Effector memory CD8-positive, alpha-beta T cell (primary cell): ENCODE measurements at regions not wholly inside any gene's neighbourhood (a gene's known extent, or its start where the extent isn't known, plus 50 kb on each side); places are given as distances from the start of the nearest gene placed in this dataset.
"Not testable (repeated sequence)": the region's sequence is repeated elsewhere in the genome, so short reads cannot be mapped to it uniquely, and the experiment has no call there.

Source experiments
- ATAC-seq: fragments of 150-1000 bp; cut with Tn5 transposase; replicated peaks from 2 replicates; pipeline ENCODE4 v1.10.0; 2021; ENCODE audit warnings: mild to moderate bottlenecking, moderate library complexity
- DNase-seq, 3 experiments: peaks; one replicate each; pipeline ENCODE4 v3.0.0; 2021
- H3K27ac Mint-ChIP-seq, 2 donors: one replicate each; pipeline ENCODE4 v1.8.0; 2022; ENCODE audit warnings: mild to moderate bottlenecking in 2 of 2, mixed read lengths in 2 of 2, moderate library complexity in 2 of 2
- H3K27me3 Mint-ChIP-seq, 2 donors: one replicate each; pipeline ENCODE4 v1.8.0; 2022; ENCODE audit warnings: mixed read lengths in 2 of 2
- H3K36me3 Mint-ChIP-seq: one replicate; pipeline ENCODE4 v1.8.0; 2022; ENCODE audit warnings: mild to moderate bottlenecking, moderate library complexity, mixed read lengths; ENCODE audit not compliant: insufficient read depth
- H3K4me1 Mint-ChIP-seq, 2 donors: one replicate each; pipeline ENCODE4 v1.8.0; 2022; ENCODE audit warnings: low read depth in 2 of 2, mixed read lengths in 2 of 2
- H3K4me3 Mint-ChIP-seq, 2 donors: one replicate each; pipeline ENCODE4 v1.8.0; 2022; ENCODE audit warnings: mild to moderate bottlenecking in 2 of 2, mixed read lengths in 2 of 2, moderate library complexity in 2 of 2
- H3K9me3 Mint-ChIP-seq, 2 donors: one replicate each; pipeline ENCODE4 v1.8.0; 2022; ENCODE audit warnings: mixed read lengths in 2 of 2

GRCh38 chrX:65127842-65128241, 151.6 kb upstream of the ZC4H2 start:
- H3K4me1 Mint-ChIP-seq: no peaks in the 10 kb centered on the region

GRCh38 chrX:65098851-65099250, 122.6 kb upstream of the ZC4H2 start:
- H3K27ac Mint-ChIP-seq: no peak overlapping the region
- H3K27me3 Mint-ChIP-seq: no peaks in the 10 kb centered on the region
- no peaks in the 10 kb centered on the region for H3K4me1 Mint-ChIP-seq
- no peak overlapping the region for H3K4me3 Mint-ChIP-seq
- DNase-seq: no peak
- H3K9me3 Mint-ChIP-seq: peaks cover 9 to 15% of the 10 kb centered on the region in 2 donors
- ATAC-seq: no peak
- no peaks in the 10 kb centered on the region for H3K36me3 Mint-ChIP-seq

More at GRCh38 chrX:65127842-65128241, 151.6 kb upstream of the ZC4H2 start:
- Mint-ChIP-seq H3K27ac (no peak overlapping the region), H3K27me3 (no peaks in the 10 kb centered on the region), H3K36me3 (peaks cover 3% of the 10 kb centered on the region), H3K4me3 (peak overlapping the region in 1 of 2 donors; percentile 13), H3K9me3 (peaks cover 26 to 37% of the 10 kb centered on the region in 2 donors)
- no peak for ATAC-seq
- DNase-seq: no peak

GRCh38 chrX:65093658-65094057, 117.4 kb upstream of the ZC4H2 start:
- no peaks in the 10 kb centered on the region for H3K36me3 Mint-ChIP-seq
- peaks cover 0 to 3% of the 10 kb centered on the region in 2 donors for H3K4me1 Mint-ChIP-seq

GRCh38 chrX:65073233-65073632, 97.0 kb upstream of the ZC4H2 start:
- ATAC-seq (no peak), DNase-seq (no peak)
- H3K27ac Mint-ChIP-seq: no peak overlapping the region
- H3K9me3 Mint-ChIP-seq: peaks cover 4 to 29% of the 10 kb centered on the region in 2 donors
- H3K4me3 Mint-ChIP-seq: no peak overlapping the region
- H3K4me1 Mint-ChIP-seq: no peaks in the 10 kb centered on the region
- no peaks in the 10 kb centered on the region for H3K27me3 Mint-ChIP-seq
- peaks cover 7% of the 10 kb centered on the region for H3K36me3 Mint-ChIP-seq

More at GRCh38 chrX:65093658-65094057, 117.4 kb upstream of the ZC4H2 start:
- ATAC-seq: no peak
- no peak for DNase-seq
- peaks cover 4 to 7% of the 10 kb centered on the region in 2 donors for H3K9me3 Mint-ChIP-seq
- H3K27ac Mint-ChIP-seq: no peak overlapping the region
- H3K4me3 Mint-ChIP-seq: no peak overlapping the region
- H3K27me3 Mint-ChIP-seq: no peaks in the 10 kb centered on the region

- no peaks in the 10 kb centered on the region for H3K27me3 Mint-ChIP-seq
- DNase-seq (no peak), ATAC-seq (no peak)
- no peak overlapping the region for H3K27ac Mint-ChIP-seq
- H3K4me3 Mint-ChIP-seq: no peak overlapping the region
- peaks cover 0 to 2% of the 10 kb centered on the region in 2 donors for H3K4me1 Mint-ChIP-seq
- H3K9me3 Mint-ChIP-seq: peaks cover 4 to 29% of the 10 kb centered on the region in 2 donors
- H3K36me3 Mint-ChIP-seq: peaks cover 7% of the 10 kb centered on the region
Observed at GRCh38 chrX:65072590-65072989, 96.3 kb upstream of the ZC4H2 start.

GRCh38 chrX:65058626-65059025, 82.4 kb upstream of the ZC4H2 start:
- not testable (repeated sequence) for H3K4me3 Mint-ChIP-seq, H3K27me3 Mint-ChIP-seq, H3K9me3 Mint-ChIP-seq, H3K36me3 Mint-ChIP-seq, ATAC-seq, DNase-seq, H3K27ac Mint-ChIP-seq, H3K4me1 Mint-ChIP-seq

- Mint-ChIP-seq H3K9me3 (no peaks in the 10 kb centered on the region), H3K27me3 (no peaks in the 10 kb centered on the region), H3K36me3 (no peaks in the 10 kb centered on the region), H3K4me1 (peaks cover 2 to 5% of the 10 kb centered on the region in 2 donors), H3K27ac (no peak overlapping the region), H3K4me3 (no peak overlapping the region)
- no peak for ATAC-seq
- DNase-seq: no peak
Observed at GRCh38 chrX:65045001-65045400, 68.8 kb upstream of the ZC4H2 start.

GRCh38 chrX:65035446-65035770, 59.2 kb upstream of the ZC4H2 start:
- H3K4me1 Mint-ChIP-seq: peaks cover 2 to 3% of the 10 kb centered on the region in 2 donors
- H3K27me3 Mint-ChIP-seq: no peaks in the 10 kb centered on the region
- peak in 1 of 3 experiments; percentile 0 for DNase-seq
- H3K36me3 Mint-ChIP-seq: peaks cover 5% of the 10 kb centered on the region
- H3K27ac Mint-ChIP-seq: peak overlapping the region; percentile 88 to 91
- H3K9me3 Mint-ChIP-seq: no peaks in the 10 kb centered on the region
- ATAC-seq: peak; percentile 10
- H3K4me3 Mint-ChIP-seq: peak overlapping the region; percentile 82 to 86

- no peaks in the 10 kb centered on the region for H3K27me3 Mint-ChIP-seq
- H3K9me3 Mint-ChIP-seq: no peaks in the 10 kb centered on the region
- H3K4me3 Mint-ChIP-seq: peak within 1 kb of the TSS; percentile 82 to 86
- peak within 1 kb of the TSS; percentile 91 to 95 for H3K27ac Mint-ChIP-seq
- DNase-seq (peak; percentile 49 to 62 (median 57)), ATAC-seq (peak; percentile 90)
- peaks cover 2 to 3% of the 10 kb centered on the region in 2 donors for H3K4me1 Mint-ChIP-seq
- H3K36me3 Mint-ChIP-seq: peaks cover 5% of the 10 kb centered on the region
Observed at GRCh38 chrX:65034668-65035445, 58.6 kb upstream of the ZC4H2 start, which contains the start of gene ZC3H12B. ZC3H12B (plus strand) TSS chrX:65034826.

- Mint-ChIP-seq H3K36me3 (peaks cover 5% of the 10 kb centered on the region), H3K27me3 (no peaks in the 10 kb centered on the region), H3K4me3 (peak overlapping the region; percentile 82 to 86), H3K27ac (peak overlapping the region; percentile 91 to 95), H3K4me1 (peaks cover 2 to 3% of the 10 kb centered on the region in 2 donors), H3K9me3 (no peaks in the 10 kb centered on the region)
- no peak for ATAC-seq
- no peak for DNase-seq
Observed at GRCh38 chrX:65034292-65034667, 58.0 kb upstream of the ZC4H2 start.
